ENCODE measurements at regions not wholly inside any gene's neighbourhood (a gene's known extent, or its start where the extent isn't known, plus 50 kb on each side); places are given as distances from the start of the nearest gene placed in this dataset.

GRCh38 chr16:79874391-79874790 is 273.9 kb upstream of the MAF start:
- H3K27ac ChIP-seq = no peak overlapping the region
- no peaks in the 10 kb centered on the region for H3K4me1 ChIP-seq
- TF ChIP-seq POLR2A (IDR thresholded peaks at IDR 0.05) (no peak), CTCF (IDR thresholded peaks at IDR 0.05) (no peak), EP300 (IDR thresholded peaks at IDR 0.05) (no peak)
- H3K27me3 ChIP-seq = no peaks in the 10 kb centered on the region
- H3K9me3 ChIP-seq = no peaks in the 10 kb centered on the region
- no peaks in the 10 kb centered on the region for H3K36me3 ChIP-seq
- 75 to 78% methylated on average over 2 to 4 of the region's 5 CpGs for WGBS, 2 donors
- no peak for DNase-seq (ENCODE audit: low spot score in 2 of 2)
- no peak overlapping the region for H3K4me3 ChIP-seq

- no peaks in the 10 kb centered on the region for H3K36me3 ChIP-seq
- WGBS, 2 donors = 90 to 91% methylated on average over 5 of the region's 5 CpGs
Measured at GRCh38 chr16:79873825-79874224, 273.3 kb upstream of the MAF start.

GRCh38 chr16:79871906-79872305 is 271.4 kb upstream of the MAF start:
- no peak for TF ChIP-seq POLR2A (IDR thresholded peaks at IDR 0.05)
- TF ChIP-seq CTCF (IDR thresholded peaks at IDR 0.05) = no peak
- no peak for TF ChIP-seq EP300 (IDR thresholded peaks at IDR 0.05)
- no peaks in the 10 kb centered on the region for H3K36me3 ChIP-seq
- H3K27ac ChIP-seq = no peak overlapping the region
- H3K27me3 ChIP-seq = no peaks in the 10 kb centered on the region
- no peak overlapping the region for H3K4me3 ChIP-seq
- H3K9me3 ChIP-seq = no peaks in the 10 kb centered on the region
- WGBS, 2 donors = 87 to 88% methylated on average over 6 of the region's 6 CpGs
- no peaks in the 10 kb centered on the region for H3K4me1 ChIP-seq
- DNase-seq (ENCODE audit: low spot score in 2 of 2) = no peak

More at GRCh38 chr16:79873825-79874224, 273.3 kb upstream of the MAF start:
- H3K9me3 ChIP-seq = no peaks in the 10 kb centered on the region
- no peak for TF ChIP-seq POLR2A (IDR thresholded peaks at IDR 0.05)
- TF ChIP-seq EP300 (IDR thresholded peaks at IDR 0.05) = no peak
- no peak for TF ChIP-seq CTCF (IDR thresholded peaks at IDR 0.05)
- no peak for DNase-seq (ENCODE audit: low spot score in 2 of 2)
- H3K4me1 ChIP-seq = no peaks in the 10 kb centered on the region
- no peak overlapping the region for H3K27ac ChIP-seq
- no peak overlapping the region for H3K4me3 ChIP-seq
- no peaks in the 10 kb centered on the region for H3K27me3 ChIP-seq

- 94% methylated on average over 16 of the region's 16 CpGs for WGBS, 2 donors
- no peak overlapping the region for H3K27ac ChIP-seq
- no peak for DNase-seq (ENCODE audit: low spot score in 2 of 2)
- H3K4me1 ChIP-seq = no peaks in the 10 kb centered on the region
- no peaks in the 10 kb centered on the region for H3K9me3 ChIP-seq
- TF ChIP-seq CTCF (IDR thresholded peaks at IDR 0.05) = no peak
- no peak for TF ChIP-seq EP300 (IDR thresholded peaks at IDR 0.05)
- TF ChIP-seq POLR2A (IDR thresholded peaks at IDR 0.05) = no peak
- H3K36me3 ChIP-seq = no peaks in the 10 kb centered on the region
- no peaks in the 10 kb centered on the region for H3K27me3 ChIP-seq
- no peak overlapping the region for H3K4me3 ChIP-seq
Measured at GRCh38 chr16:79870016-79870886, 269.7 kb upstream of the MAF start.

GRCh38 chr16:79869304-79870015 is 268.9 kb upstream of the MAF start:
- 88 to 93% methylated on average over 4 of the region's 4 CpGs for WGBS, 2 donors
- DNase-seq (ENCODE audit: low spot score in 2 of 2) = no peak
- Histone ChIP-seq H3K36me3 (no peaks in the 10 kb centered on the region), H3K27ac (no peak overlapping the region), H3K4me3 (no peak overlapping the region), H3K9me3 (no peaks in the 10 kb centered on the region), H3K4me1 (no peaks in the 10 kb centered on the region), H3K27me3 (no peaks in the 10 kb centered on the region)
- TF ChIP-seq POLR2A (IDR thresholded peaks at IDR 0.05) = no peak
- no peak for TF ChIP-seq EP300 (IDR thresholded peaks at IDR 0.05)
- TF ChIP-seq CTCF (IDR thresholded peaks at IDR 0.05) = no peak
